Activated CD4-positive, alpha-beta T cell treated with anti-CD3 and anti-CD28 coated beads, Interleukin-10, Interleukin-2, amounts not matched to agents 100 ng/mL and 50 ng/mL, durations not matched to agents 16 hours and 8 hours (primary cell): ENCODE measurements at regions not wholly inside any gene's neighbourhood (a gene's known extent, or its start where the extent isn't known, plus 50 kb on each side); places are given as distances from the start of the nearest gene placed in this dataset.

Experiments
- DNase-seq: peaks from one replicate; pipeline ENCODE4 v3.0.0-alpha.2; 2020

DNA sequence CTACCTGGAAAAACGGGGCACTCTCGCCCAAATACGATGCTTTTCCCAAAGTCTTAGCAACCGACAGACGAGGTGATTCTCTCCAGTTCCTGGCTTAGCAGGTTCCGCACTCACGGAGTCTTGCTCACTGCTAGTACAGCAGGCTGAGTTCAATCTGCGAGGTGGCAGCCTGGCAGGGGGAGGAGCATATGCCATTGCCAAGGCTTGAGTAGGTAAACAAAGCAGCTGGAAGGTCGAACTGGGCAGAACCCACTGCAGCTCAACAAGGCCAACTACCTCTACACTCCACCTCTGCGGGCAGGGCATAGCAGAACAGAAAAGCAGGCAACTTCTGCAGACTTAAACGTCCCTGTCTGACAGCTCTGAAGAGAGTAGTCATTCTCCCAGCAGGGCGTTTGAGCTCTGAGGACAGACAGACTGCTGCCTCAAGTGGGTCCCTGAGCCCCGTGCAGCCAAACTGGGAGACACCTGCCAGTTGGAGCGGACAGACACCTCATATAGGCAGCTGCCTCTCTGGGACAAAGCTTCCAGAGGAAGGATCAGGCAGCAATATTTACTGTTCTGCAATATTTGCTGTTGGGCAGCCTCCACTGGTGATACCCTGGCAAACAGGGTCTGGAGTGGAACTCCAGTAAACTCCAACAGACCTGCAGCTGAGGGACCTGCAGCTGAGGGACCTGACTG, 73.4 kb upstream of the CADM2 start:
- no peak for DNase-seq

- DNase-seq, result no peak
Observed at GRCh38 chr3:84891851-84892250, 66.9 kb upstream of the CADM2 start.

GRCh38 chr3:84893211-84893610, 65.6 kb upstream of the CADM2 start:
- DNase-seq, result no peak

- no peak for DNase-seq
Observed at GRCh38 chr3:84904212-84904611, 54.6 kb upstream of the CADM2 start.

DNA sequence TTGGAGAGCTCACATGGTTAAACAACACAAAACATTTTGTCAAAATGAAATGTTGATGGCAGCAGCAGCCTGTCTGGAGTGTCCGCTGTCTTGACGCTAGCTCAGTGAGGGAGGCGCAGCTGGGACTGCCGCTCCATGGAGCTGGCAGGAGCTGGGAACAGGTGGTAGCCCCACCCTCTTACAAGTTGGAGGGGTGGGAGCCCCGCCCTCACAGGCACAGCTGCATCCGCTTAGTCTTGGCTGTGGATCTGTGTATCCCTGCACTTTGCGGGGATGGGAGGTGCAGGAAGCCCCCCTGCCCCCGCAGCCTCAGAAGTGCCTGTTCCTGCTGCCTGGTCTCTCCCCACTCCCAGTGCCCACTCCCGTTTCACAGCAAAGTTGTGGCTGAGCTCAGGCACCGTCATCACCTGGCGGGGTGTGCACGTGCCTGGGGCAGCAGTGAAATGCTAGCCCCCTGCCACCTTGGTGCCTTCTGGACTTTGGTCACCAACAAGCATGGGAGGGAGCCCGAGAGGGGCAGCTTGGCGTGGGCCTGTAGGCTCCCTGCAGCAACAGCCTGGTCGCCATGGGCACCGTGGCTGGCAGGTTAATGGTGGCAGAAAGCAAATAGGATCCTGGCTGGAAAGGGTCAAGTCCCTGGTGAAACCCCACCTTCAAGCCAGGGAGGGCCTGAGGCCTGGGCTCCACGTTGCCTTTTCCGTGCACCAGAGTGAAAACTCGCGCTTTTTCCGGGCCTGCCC, 53.8 kb upstream of the CADM2 start:
- DNase-seq, result no peak

- DNase-seq, result no peak
Observed at GRCh38 chr3:84905556-84905920, 53.3 kb upstream of the CADM2 start.

DNA sequence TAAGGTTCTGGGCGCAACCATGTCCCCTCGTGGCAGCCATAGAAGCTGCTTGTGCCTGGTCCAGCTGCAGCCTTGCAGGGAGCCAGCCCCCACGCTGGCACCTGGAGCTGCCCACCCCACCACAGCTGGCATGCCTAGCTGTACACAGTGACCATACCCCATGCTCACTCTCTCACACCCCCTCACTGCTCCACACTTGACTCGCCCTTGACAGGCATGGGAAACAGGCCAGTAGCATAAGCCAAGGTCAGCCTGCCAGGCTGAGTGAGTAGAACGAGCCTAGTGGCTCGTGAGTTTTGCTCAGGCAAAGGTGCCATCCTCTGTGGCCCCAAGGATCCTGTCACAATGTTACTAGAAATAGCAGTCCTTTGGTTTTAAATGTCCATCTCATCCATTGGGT, 52.7 kb upstream of the CADM2 start:
- no peak for DNase-seq
